Kidney (tissue), 13 donors: ENCODE measurements at regions not wholly inside any gene's neighbourhood (a gene's known extent, or its start where the extent isn't known, plus 50 kb on each side); places are given as distances from the start of the nearest gene placed in this dataset.

Experiments
- DNase-seq, 5 donors: peaks; one replicate each; pipeline ENCODE4 v3.0.0-alpha.2; 2013 to 2020
- FAIRE-seq: peaks from 2 replicates; lab custom pipeline; 2012; peaks lifted over from hg19 to GRCh38; lab: Jason Lieb, UNC
- H3K27ac ChIP-seq, 2 donors: one replicate each; pipeline ENCODE4 v1.7.0; 2013; ENCODE audit warnings: low read depth in 2 of 2, low read length in 2 of 2, inconsistent platforms in 1 of 2
- H3K27me3 ChIP-seq: one replicate; pipeline ENCODE4 v1.7.1; 2013; ENCODE audit warnings: low read length, inconsistent platforms; ENCODE audit not compliant: control insufficient read depth, insufficient read depth
- H3K36me3 ChIP-seq, 3 donors: one replicate each; pipeline versions ENCODE4 v1.7.0 to v1.7.1; 2013; ENCODE audit warnings: low read length in 3 of 3, control low read depth in 1 of 3, inconsistent platforms in 1 of 3; ENCODE audit not compliant: insufficient read depth in 3 of 3, control insufficient read depth in 2 of 3
- H3K4me1 ChIP-seq, 3 donors: one replicate each; pipeline versions ENCODE4 v1.7.0 to v1.7.1; 2013; ENCODE audit warnings: low read length in 3 of 3, inconsistent platforms in 1 of 3, low read depth in 1 of 3; ENCODE audit not compliant: control insufficient read depth in 2 of 3, insufficient read depth in 2 of 3
- H3K4me3 ChIP-seq, 3 donors: one replicate each; pipeline versions ENCODE4 v1.7.0 to v1.8.1; 2013; ENCODE audit warnings: low read length in 3 of 3, control low read depth in 1 of 3, inconsistent platforms in 1 of 3
- H3K9ac ChIP-seq, 3 donors: one replicate each; pipeline versions ENCODE4 v1.7.0 to v1.7.1; 2013; ENCODE audit warnings: low read length in 3 of 3, control low read depth in 1 of 3, inconsistent platforms in 1 of 3
- H3K9me3 ChIP-seq, 3 donors: one replicate each; pipeline versions ENCODE4 v1.7.0 to v1.7.1; 2013; ENCODE audit warnings: low read length in 3 of 3, control low read depth in 1 of 3, inconsistent platforms in 1 of 3; ENCODE audit not compliant: control insufficient read depth in 2 of 3, insufficient read depth in 1 of 3
- CTCF ChIP-seq: IDR thresholded peaks from 3 replicates; pipeline ENCODE4 v1.5.1; 2012; ENCODE audit warnings: mild to moderate bottlenecking, moderate library complexity, borderline replicate concordance; ENCODE audit not compliant: insufficient read depth; ENCODE audit errors: extremely low read depth
- intact Hi-C: fragments of 100-400 bp; cut with DNase I; formaldehyde crosslinking; loops from one replicate; pipeline ENCODE4 v1.11.1; 2022
- donor health status: control.
- donor health status: control.
- donor health status: control.
- donor health status: control.
- donor health status: control.
- donor health status: DM: yes; HTN: yes; CAD: no.
- donor health status: Normal renal cell carcinoma (clear cell type).

- peaks cover 0 to 2% (median 0%) of the 10 kb centered on the region in 3 donors for H3K9me3 ChIP-seq
- no peaks in the 10 kb centered on the region for H3K36me3 ChIP-seq
- H3K27me3 ChIP-seq, result no peaks in the 10 kb centered on the region
- FAIRE-seq, result no peak
- intact Hi-C loops, result no loop called here
- no peak for DNase-seq
- no peak overlapping the region for H3K27ac ChIP-seq
- no peak overlapping the region for H3K9ac ChIP-seq
- no peak for TF ChIP-seq CTCF
- no peaks in the 10 kb centered on the region for H3K4me1 ChIP-seq
- H3K4me3 ChIP-seq, result no peak overlapping the region
Observed at GRCh38 chr2:5119046-5119445, 573.1 kb upstream of the SOX11 start.

- no peaks in the 10 kb centered on the region for H3K4me1 ChIP-seq
- H3K27me3 ChIP-seq, result no peaks in the 10 kb centered on the region
- H3K9me3 ChIP-seq, result no peaks in the 10 kb centered on the region
- H3K36me3 ChIP-seq, result no peaks in the 10 kb centered on the region
- H3K9ac ChIP-seq, result no peak overlapping the region
- no peak for TF ChIP-seq CTCF
- FAIRE-seq (no peak), DNase-seq (peak in 2 of 5 donors; percentile 14 to 26)
- no peak overlapping the region for H3K4me3 ChIP-seq
- intact Hi-C loops, result no loop called here
- H3K27ac ChIP-seq, result no peak overlapping the region
Observed at GRCh38 chr2:5121121-5121520, 571.1 kb upstream of the SOX11 start.

GRCh38 chr2:5121642-5122041, 570.5 kb upstream of the SOX11 start:
- Histone ChIP-seq H3K4me1 (no peaks in the 10 kb centered on the region), H3K9me3 (no peaks in the 10 kb centered on the region), H3K4me3 (no peak overlapping the region), H3K27me3 (no peaks in the 10 kb centered on the region), H3K9ac (no peak overlapping the region), H3K27ac (no peak overlapping the region), H3K36me3 (no peaks in the 10 kb centered on the region)
- intact Hi-C loops, result no loop called here
- FAIRE-seq (no peak), DNase-seq (peak in 4 of 5 donors; percentile 37 to 61 (median 49))
- TF ChIP-seq CTCF, result no peak

- Histone ChIP-seq H3K4me3 (no peak overlapping the region), H3K9me3 (no peaks in the 10 kb centered on the region), H3K27me3 (no peaks in the 10 kb centered on the region), H3K4me1 (no peaks in the 10 kb centered on the region), H3K9ac (no peak overlapping the region), H3K27ac (no peak overlapping the region), H3K36me3 (no peaks in the 10 kb centered on the region)
- intact Hi-C loops, result no loop called here
- no peak for FAIRE-seq
- no peak for DNase-seq
- TF ChIP-seq CTCF, result no peak
Observed at GRCh38 chr2:5123582-5124196, 568.5 kb upstream of the SOX11 start.
